MCF 10A (cell line): ENCODE measurements at regions not wholly inside any gene's neighbourhood (a gene's known extent, or its start where the extent isn't known, plus 50 kb on each side); places are given as distances from the start of the nearest gene placed in this dataset.

Experiments
- BruUV-seq: library from RNA; stranded (reverse); fragments of 400-500 nt; replicated peaks from 2 replicates; lab custom pipeline; 2021; lab: Mats Ljungman, UMichigan
- CTCF ChIA-PET: fragments of 300-600 bp; sonication (Branson Sonifier 250); formaldehyde crosslinking; extraction: SDS; loops from one replicate; lab custom pipeline; 2021; ENCODE audit warnings: antibody characterized with exemption, inconsistent platforms; lab: Yijun Ruan, JAX
- POLR2A ChIA-PET: fragments of 300-600, 350-650 bp; sonication (Branson Sonifier 250); formaldehyde crosslinking; extraction: SDS; loops from one replicate; lab custom pipeline; 2020; ENCODE audit warnings: antibody characterized with exemption, inconsistent platforms; lab: Yijun Ruan, JAX
- DNase-seq: peaks from one replicate; pipeline ENCODE4 v3.0.0-alpha.2; 2018; ENCODE audit not compliant: unreplicated experiment
- H3K27ac Mint-ChIP-seq: one replicate; pipeline ENCODE4 v1.8.0; 2022; ENCODE audit warnings: mild to moderate bottlenecking, low read depth, mixed read lengths; ENCODE audit not compliant: unreplicated experiment
- H3K27me3 Mint-ChIP-seq: one replicate; pipeline ENCODE4 v1.8.0; 2022; ENCODE audit warnings: mixed read lengths; ENCODE audit not compliant: insufficient read depth, unreplicated experiment
- H3K36me3 Mint-ChIP-seq: one replicate; pipeline ENCODE4 v1.8.0; 2022; ENCODE audit warnings: mild to moderate bottlenecking, moderate library complexity, mixed read lengths; ENCODE audit not compliant: insufficient read depth, unreplicated experiment
- H3K4me1 Mint-ChIP-seq: one replicate; pipeline ENCODE4 v1.8.0; 2022; ENCODE audit warnings: mixed read lengths; ENCODE audit not compliant: insufficient read depth, unreplicated experiment
- H3K4me3 Mint-ChIP-seq: one replicate; pipeline ENCODE4 v1.8.0; 2022; ENCODE audit warnings: mild to moderate bottlenecking, moderate library complexity, mixed read lengths; ENCODE audit not compliant: unreplicated experiment
- H3K9me3 Mint-ChIP-seq: one replicate; pipeline ENCODE4 v1.8.0; 2022; ENCODE audit warnings: mixed read lengths; ENCODE audit not compliant: unreplicated experiment
- CTCF ChIP-seq: fragments of 200-600 bp; IDR thresholded peaks from one replicate; pipeline ENCODE4 v1.8.0; 2022; ENCODE audit warnings: antibody characterized with exemption, mild to moderate bottlenecking; ENCODE audit not compliant: unreplicated experiment
- intact Hi-C: fragments of 100-400 bp; cut with micrococcal nuclease; formaldehyde crosslinking; loops from 2 replicates; pipeline ENCODE4 v1.14.1; 2022

- CTCF ChIA-PET = interaction anchor here (0.6 kb wide), 1 partner anchor 41 kb away, joined by 3 read pairs; no protein-coding TSS in a partner anchor
- BruUV-seq = no TSS peak
- Mint-ChIP-seq H3K27ac (no peak overlapping the region), H3K9me3 (no peaks in the 10 kb centered on the region), H3K36me3 (no peaks in the 10 kb centered on the region), H3K4me3 (no peak overlapping the region), H3K27me3 (peaks cover 34% of the 10 kb centered on the region), H3K4me1 (no peaks in the 10 kb centered on the region)
- POLR2A ChIA-PET = no interaction called here
- DNase-seq = no peak
- TF ChIP-seq CTCF = no peak
- intact Hi-C loops = no loop called here
These were observed 643.8 kb upstream of the MGMT start for GRCh38 chr10:128823201-128823600.

GRCh38 chr10:128825626-128826025 lies 641.4 kb upstream of the MGMT start:
- POLR2A ChIA-PET = no interaction called here
- H3K36me3 Mint-ChIP-seq = no peaks in the 10 kb centered on the region
- H3K27ac Mint-ChIP-seq = no peak overlapping the region
- no peaks in the 10 kb centered on the region for H3K4me1 Mint-ChIP-seq
- BruUV-seq = no TSS peak
- H3K4me3 Mint-ChIP-seq = no peak overlapping the region
- no peak for TF ChIP-seq CTCF
- no peaks in the 10 kb centered on the region for H3K9me3 Mint-ChIP-seq
- no peak for DNase-seq
- intact Hi-C loops = no loop called here
- CTCF ChIA-PET = no interaction called here
- peaks cover 56% of the 10 kb centered on the region for H3K27me3 Mint-ChIP-seq

- H3K4me1 Mint-ChIP-seq = no peaks in the 10 kb centered on the region
- no TSS peak for BruUV-seq
- intact Hi-C loops = no loop called here
These were observed 633.4 kb upstream of the MGMT start for GRCh38 chr10:128833671-128834070.

GRCh38 chr10:128835361-128835760 lies 631.7 kb upstream of the MGMT start:
- DNase-seq = no peak
- no peaks in the 10 kb centered on the region for H3K4me1 Mint-ChIP-seq
- no peak overlapping the region for H3K4me3 Mint-ChIP-seq
- H3K36me3 Mint-ChIP-seq = no peaks in the 10 kb centered on the region
- no TSS peak for BruUV-seq
- TF ChIP-seq CTCF = no peak
- no peak overlapping the region for H3K27ac Mint-ChIP-seq
- H3K27me3 Mint-ChIP-seq = peaks cover 55% of the 10 kb centered on the region
- intact Hi-C loops = no loop called here
- ChIA-PET CTCF (interaction anchor here (0.9 to 1.0 kb wide), 2 partner anchors 9 to 25 kb away, joined by 3 to 4 read pairs; no protein-coding TSS in a partner anchor), POLR2A (no interaction called here)
- H3K9me3 Mint-ChIP-seq = no peaks in the 10 kb centered on the region

More at GRCh38 chr10:128833671-128834070, 633.4 kb upstream of the MGMT start:
- Mint-ChIP-seq H3K4me3 (no peak overlapping the region), H3K27ac (no peak overlapping the region), H3K36me3 (no peaks in the 10 kb centered on the region), H3K27me3 (peaks cover 70% of the 10 kb centered on the region), H3K9me3 (no peaks in the 10 kb centered on the region)
- POLR2A ChIA-PET = no interaction called here
- CTCF ChIA-PET = no interaction called here
- DNase-seq = no peak
- no peak for TF ChIP-seq CTCF
